ENCODE measurements at regions not wholly inside any gene's neighbourhood (a gene's known extent, or its start where the extent isn't known, plus 50 kb on each side); places are given as distances from the start of the nearest gene placed in this dataset.

DNA sequence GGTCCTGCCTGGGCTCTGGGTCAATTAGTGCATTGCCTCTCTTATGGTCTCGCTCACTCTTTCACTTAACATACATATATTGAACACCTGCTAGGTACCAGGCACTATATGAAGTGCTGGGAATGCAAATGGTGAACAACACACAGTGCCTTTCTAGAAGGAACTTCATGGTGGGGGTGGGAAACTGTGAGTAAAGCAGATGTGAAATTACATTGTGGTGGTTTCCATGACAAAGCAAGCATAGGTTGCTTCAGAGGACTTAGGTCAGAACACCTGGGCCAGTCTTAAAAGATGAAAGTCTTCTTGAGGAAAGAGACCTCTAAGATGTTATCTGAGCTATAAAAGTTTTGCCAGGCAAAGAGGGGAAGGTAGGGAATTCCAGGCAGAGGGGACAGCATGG is 231.3 kb downstream of the BUD13 start:
- 100% methylated on average over 1 of the region's 1 CpG for WGBS
- no peak overlapping the region for H3K27ac ChIP-seq
- H3K36me3 ChIP-seq: no peaks in the 10 kb centered on the region
- no peaks in the 10 kb centered on the region for H3K4me1 ChIP-seq
- DNase-seq (ENCODE audit: low spot score in 2 of 2): peak in 1 of 2 donors; percentile 6
- peaks cover 8% of the 10 kb centered on the region for H3K27me3 ChIP-seq
- no peaks in the 10 kb centered on the region for H3K9me3 ChIP-seq
- TF ChIP-seq, protein P1, sequence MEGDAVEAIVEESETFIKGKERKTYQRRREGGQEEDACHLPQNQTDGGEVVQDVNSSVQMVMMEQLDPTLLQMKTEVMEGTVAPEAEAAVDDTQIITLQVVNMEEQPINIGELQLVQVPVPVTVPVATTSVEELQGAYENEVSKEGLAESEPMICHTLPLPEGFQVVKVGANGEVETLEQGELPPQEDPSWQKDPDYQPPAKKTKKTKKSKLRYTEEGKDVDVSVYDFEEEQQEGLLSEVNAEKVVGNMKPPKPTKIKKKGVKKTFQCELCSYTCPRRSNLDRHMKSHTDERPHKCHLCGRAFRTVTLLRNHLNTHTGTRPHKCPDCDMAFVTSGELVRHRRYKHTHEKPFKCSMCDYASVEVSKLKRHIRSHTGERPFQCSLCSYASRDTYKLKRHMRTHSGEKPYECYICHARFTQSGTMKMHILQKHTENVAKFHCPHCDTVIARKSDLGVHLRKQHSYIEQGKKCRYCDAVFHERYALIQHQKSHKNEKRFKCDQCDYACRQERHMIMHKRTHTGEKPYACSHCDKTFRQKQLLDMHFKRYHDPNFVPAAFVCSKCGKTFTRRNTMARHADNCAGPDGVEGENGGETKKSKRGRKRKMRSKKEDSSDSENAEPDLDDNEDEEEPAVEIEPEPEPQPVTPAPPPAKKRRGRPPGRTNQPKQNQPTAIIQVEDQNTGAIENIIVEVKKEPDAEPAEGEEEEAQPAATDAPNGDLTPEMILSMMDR (IDR thresholded peaks at IDR 0.05): no peak
- TF ChIP-seq POLR2A (IDR thresholded peaks at IDR 0.05): no peak
- no peak for TF ChIP-seq EP300 (IDR thresholded peaks at IDR 0.05)
- no peak for TF ChIP-seq POLR2AphosphoS5 (IDR thresholded peaks at IDR 0.05)
- H3K4me3 ChIP-seq: no peak overlapping the region

DNA sequence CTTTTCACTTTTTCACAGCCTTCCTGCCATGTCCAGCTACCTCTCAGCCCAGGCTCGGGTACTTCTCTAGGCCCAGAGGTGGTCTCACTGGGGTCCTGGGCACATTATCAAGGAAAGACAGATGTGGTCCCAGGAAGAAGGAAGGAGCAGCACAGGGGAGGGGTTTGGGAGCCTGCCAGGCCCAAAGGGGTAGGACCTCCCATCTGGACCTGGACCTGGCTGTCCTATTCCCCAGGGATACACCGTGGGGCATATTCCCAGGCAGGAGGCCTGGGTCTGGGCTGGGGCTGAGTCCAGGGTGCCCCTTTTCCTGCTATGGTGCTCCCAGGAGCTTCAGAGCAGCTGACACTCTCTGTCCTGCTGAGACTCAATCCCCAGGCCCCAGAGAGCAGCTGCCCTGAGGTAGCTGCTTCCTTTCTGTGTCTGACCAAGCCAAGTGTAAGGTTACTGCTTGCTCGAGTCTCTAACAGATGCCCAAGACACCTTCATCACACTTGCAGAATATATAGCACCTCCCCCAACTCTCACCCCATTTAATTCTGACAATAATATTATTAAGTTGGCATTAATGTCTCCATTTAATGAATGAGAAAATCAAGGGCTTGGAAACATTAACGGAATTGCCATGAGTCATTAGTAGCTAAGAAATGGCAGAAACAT is 232.0 kb downstream of the BUD13 start:
- WGBS: 80% methylated on average over 3 of the region's 4 CpGs
- Histone ChIP-seq H3K36me3 (no peaks in the 10 kb centered on the region), H3K4me1 (no peaks in the 10 kb centered on the region), H3K9me3 (no peaks in the 10 kb centered on the region), H3K27me3 (peaks cover 8% of the 10 kb centered on the region), H3K27ac (no peak overlapping the region), H3K4me3 (no peak overlapping the region)
- TF ChIP-seq POLR2A (IDR thresholded peaks at IDR 0.05) (no peak), POLR2AphosphoS5 (IDR thresholded peaks at IDR 0.05) (no peak)
- peak in 1 of 2 donors; percentile 31 for DNase-seq (ENCODE audit: low spot score in 2 of 2)

DNA sequence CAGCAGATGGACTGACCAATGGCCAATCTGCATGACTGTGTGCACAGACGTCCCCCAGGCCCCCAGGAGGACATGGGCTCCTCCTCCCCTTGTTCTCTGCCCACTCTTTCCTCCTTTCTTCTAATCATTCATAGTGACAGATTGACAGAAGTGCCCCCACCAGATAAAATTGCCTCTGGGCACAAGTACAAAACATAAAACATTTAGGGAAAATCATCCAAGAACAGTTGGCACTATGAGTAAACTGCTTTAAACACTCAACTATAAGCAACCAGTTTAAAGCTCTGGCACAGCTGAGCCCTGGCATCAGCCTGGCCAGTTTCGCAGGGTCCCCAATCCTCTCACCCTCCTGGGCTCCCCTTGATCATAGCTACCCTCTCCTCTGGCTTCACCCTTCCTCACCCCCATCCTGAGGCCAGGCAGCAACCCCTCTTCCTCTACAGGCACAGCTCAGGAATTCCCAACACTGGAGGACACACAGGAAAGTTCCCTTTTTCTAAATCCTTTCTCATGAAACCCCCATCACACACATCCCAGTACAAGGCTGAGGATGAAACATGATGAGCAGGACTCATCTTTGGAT is 232.9 kb downstream of the BUD13 start:
- peak in 1 of 2 donors; percentile 38 for DNase-seq (ENCODE audit: low spot score in 2 of 2)
- H3K27me3 ChIP-seq: peaks cover 12% of the 10 kb centered on the region
- no peak overlapping the region for H3K4me3 ChIP-seq
- WGBS: 50% methylated on average over 2 of the region's 2 CpGs
- TF ChIP-seq POLR2A (IDR thresholded peaks at IDR 0.05): no peak
- H3K9me3 ChIP-seq: no peaks in the 10 kb centered on the region
- H3K36me3 ChIP-seq: no peaks in the 10 kb centered on the region
- no peaks in the 10 kb centered on the region for H3K4me1 ChIP-seq
- no peak overlapping the region for H3K27ac ChIP-seq

DNA sequence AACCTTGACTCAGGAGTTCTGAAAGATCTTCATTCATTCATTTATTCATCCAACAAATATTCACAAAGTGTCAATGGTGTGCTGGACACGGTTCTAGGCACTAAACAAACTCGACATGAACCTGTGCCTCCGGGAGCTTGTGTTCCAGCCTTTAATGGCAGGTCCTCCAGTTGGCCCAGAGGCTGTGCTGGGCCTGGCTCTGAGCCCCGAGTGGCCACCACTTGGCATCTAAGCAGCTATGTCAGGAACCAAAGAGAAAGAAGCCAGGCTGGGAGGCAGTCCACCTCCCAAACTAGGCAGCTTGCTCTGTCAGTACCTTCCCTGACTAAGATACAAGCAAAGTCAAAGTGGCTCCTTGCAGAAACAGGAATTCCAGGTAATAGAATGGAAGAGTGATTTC is 233.6 kb downstream of the BUD13 start:
- H3K9me3 ChIP-seq: no peaks in the 10 kb centered on the region
- H3K27ac ChIP-seq: no peak overlapping the region
- peak in 1 of 2 donors; percentile 44 for DNase-seq (ENCODE audit: low spot score in 2 of 2)
- WGBS: 61% methylated on average over 4 of the region's 4 CpGs
- peaks cover 19% of the 10 kb centered on the region for H3K27me3 ChIP-seq
- no peak overlapping the region for H3K4me3 ChIP-seq
- TF ChIP-seq POLR2AphosphoS5 (IDR thresholded peaks at IDR 0.05) (no peak), POLR2A (IDR thresholded peaks at IDR 0.05) (no peak), EP300 (IDR thresholded peaks at IDR 0.05) (no peak)
- TF ChIP-seq, protein P1 (IDR thresholded peaks at IDR 0.05): no peak
- H3K4me1 ChIP-seq: no peaks in the 10 kb centered on the region
- H3K36me3 ChIP-seq: no peaks in the 10 kb centered on the region

DNA sequence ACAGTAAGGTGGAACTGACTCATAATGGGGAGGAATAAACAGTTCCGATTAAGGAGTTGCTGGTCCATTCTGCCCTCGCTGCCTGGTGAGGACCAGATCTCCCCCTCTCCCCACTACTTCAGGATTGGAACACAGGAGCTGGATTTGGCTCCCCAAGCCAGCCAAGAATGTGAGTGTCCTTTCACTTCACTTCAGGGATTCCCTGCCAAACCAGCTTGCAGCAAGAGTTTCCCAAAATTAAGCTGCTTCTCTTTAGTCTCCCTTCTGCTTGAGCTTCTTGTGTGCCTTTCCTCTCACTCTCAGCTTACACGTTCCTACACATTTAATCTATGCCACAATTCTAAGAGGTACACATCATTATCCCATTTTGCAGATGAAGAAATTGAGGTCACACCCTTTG is 234.1 kb downstream of the BUD13 start:
- TF ChIP-seq POLR2AphosphoS5 (IDR thresholded peaks at IDR 0.05) (no peak), POLR2A (IDR thresholded peaks at IDR 0.05) (no peak), EP300 (IDR thresholded peaks at IDR 0.05) (no peak)
- TF ChIP-seq, protein P1 (IDR thresholded peaks at IDR 0.05): no peak
- WGBS: 85% methylated on average over 3 of the region's 3 CpGs

DNA sequence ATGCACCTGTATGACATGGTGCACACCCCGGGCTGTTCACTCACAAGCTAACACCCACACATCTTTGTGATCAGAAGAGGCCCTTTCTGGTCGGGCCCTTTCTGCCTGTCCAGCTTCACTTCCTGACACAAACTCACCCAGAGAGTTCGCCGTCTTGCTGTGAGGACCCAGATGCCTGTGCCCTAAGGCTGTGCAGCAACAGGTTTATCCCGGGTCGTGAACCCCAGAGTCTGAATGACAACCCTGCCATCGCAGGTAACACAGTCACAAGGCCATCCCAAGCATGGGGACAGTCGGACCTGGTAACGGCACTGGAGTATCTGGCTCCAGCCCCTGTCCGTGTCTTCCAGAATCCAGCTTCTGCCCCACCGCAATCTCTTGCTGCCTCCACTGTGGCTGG is 235.1 kb downstream of the BUD13 start:
- Histone ChIP-seq H3K4me1 (no peaks in the 10 kb centered on the region), H3K27ac (no peak overlapping the region), H3K36me3 (no peaks in the 10 kb centered on the region), H3K9me3 (no peaks in the 10 kb centered on the region), H3K27me3 (peaks cover 30% of the 10 kb centered on the region), H3K4me3 (no peak overlapping the region)
- WGBS: 58% methylated on average over 7 of the region's 11 CpGs
- peak in 1 of 2 donors; percentile 55 for DNase-seq (ENCODE audit: low spot score in 2 of 2)
- TF ChIP-seq EP300 (IDR thresholded peaks at IDR 0.05): no peak
- TF ChIP-seq, protein P1 (IDR thresholded peaks at IDR 0.05): no peak
- TF ChIP-seq POLR2AphosphoS5 (IDR thresholded peaks at IDR 0.05): no peak
- no peak for TF ChIP-seq POLR2A (IDR thresholded peaks at IDR 0.05)

More for the DNA sequence above, 234.1 kb downstream of the BUD13 start:
- H3K4me1 ChIP-seq: no peaks in the 10 kb centered on the region
- no peaks in the 10 kb centered on the region for H3K9me3 ChIP-seq
- no peak overlapping the region for H3K4me3 ChIP-seq
- H3K27ac ChIP-seq: no peak overlapping the region
- H3K36me3 ChIP-seq: no peaks in the 10 kb centered on the region
- peak in 1 of 2 donors; percentile 49 for DNase-seq (ENCODE audit: low spot score in 2 of 2)
- peaks cover 23% of the 10 kb centered on the region for H3K27me3 ChIP-seq

All from suprapubic skin (tissue), 4 donors.